ENCODE measurements at regions not wholly inside any gene's neighbourhood (a gene's known extent, or its start where the extent isn't known, plus 50 kb on each side); places are given as distances from the start of the nearest gene placed in this dataset.

- DNase-seq = no peak
Measured at GRCh38 chr2:2843969-2844548, 513.0 kb upstream of the MYT1L start.

- no peak for DNase-seq
Measured at GRCh38 chr2:2842466-2842865, 511.4 kb upstream of the MYT1L start.

- DNase-seq = no peak
Measured at GRCh38 chr2:2840681-2841300, 509.7 kb upstream of the MYT1L start.

DNA sequence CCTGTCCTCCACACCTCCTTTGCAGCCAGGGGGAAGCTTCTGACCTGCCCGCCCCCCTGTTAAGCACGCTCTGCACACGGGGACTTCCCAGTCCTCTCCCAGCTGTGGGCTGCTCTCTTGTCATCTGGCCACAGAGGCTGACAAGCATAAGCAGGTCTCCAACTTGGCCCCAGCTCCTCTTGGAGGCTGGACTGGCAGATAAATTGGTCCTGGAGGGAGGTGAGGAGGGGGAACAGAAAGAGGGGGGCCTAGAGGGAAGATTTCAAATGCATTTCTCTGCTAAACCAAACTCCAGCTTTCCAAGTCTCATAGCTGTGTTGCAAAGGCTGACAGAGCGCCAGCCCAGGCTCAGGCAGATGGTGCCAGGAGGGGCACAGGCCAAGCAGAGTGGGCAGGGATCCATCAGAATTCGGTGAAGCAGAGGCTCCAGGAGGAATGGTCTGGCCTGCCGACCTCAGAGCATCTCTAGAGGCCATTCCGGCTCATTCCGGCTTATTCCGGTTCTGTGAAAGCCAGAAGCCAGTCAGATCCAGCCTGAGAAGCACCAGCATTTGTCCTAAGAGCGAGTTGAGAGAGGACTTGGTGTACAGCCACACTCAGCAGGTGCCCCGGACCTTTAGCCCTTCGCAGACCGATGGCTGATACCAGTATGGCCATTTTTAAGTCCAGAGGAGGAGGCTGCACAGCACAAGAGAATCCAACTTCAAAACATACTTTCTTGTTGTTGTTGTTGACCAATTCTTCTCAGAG is 508.9 kb upstream of the MYT1L start:
- no peak for DNase-seq

GRCh38 chr2:2839393-2839781 is 508.3 kb upstream of the MYT1L start:
- no peak for DNase-seq

- DNase-seq = no peak
Measured at GRCh38 chr2:2838548-2838845, 507.4 kb upstream of the MYT1L start.

DNA sequence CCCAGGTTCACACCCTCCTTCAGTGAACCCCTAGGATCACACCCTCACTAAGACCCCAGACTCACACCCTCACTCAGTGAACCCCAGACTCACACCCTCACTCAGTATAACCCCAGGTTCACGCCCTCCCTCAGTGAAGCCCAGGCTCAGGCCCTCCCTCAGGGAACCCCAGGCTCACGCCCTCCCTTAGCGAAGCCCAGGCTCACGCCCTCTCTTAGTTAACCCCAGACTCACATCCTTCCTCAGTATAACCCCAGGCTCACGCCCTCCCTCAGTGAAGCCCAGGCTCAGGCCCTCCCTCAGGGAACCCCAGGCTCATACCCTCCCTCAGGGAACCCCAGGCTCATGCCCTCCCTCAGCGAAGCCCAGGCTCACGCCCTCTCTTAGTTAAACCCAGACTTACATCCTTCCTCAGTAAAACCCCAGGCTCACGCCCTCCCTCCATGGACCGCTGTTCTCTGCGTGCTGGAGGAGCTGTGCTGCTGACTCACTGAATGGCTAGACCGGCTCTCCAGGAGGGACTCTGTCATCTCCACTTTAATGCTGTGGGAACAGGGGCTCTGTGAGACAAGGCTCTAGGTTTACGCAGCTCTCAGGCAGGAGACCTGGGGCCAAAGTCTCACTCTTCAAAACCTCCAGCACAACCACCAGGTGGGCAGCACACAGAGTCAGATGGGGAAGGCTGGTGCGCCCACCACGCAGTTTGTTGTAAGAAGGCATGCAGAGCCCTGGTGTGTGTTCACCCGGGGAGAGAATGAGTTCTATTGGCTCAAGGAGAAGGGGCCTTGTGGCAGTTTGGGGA is 506.9 kb upstream of the MYT1L start:
- no peak for DNase-seq

DNA sequence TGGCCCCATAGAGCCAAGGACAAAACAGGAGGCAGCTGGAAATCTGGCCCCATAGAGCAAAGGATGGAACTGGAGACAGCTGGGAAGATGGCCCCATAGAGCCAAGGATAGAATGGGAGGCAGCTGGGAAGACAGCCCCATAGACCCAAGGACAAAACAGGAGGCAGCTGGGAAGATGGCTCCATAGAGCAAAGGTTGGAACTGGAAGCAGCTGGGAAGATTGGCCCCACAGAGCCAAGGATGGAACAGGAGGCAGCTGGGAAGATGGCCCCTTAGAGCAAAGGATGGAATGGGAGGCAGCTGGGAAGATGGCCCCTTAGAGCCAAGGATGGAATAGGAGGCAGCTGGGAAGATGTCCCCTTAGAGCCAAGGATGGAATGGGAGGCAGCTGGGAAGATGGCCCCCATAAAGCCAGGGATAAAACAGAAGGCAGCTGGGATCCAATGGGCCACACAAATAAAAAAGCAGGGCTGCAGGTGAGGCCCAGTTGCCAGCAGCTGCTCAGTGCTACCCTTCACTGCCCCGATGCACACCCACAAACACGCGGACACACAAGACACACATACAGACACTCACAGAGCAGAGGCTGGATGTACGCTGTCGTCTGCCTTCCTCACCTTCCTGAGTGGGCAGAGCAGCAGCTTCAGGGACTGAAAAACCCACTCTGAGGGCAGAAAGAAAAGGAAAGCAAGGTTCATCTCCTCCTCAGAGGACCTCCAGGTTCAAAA is 505.4 kb upstream of the MYT1L start:
- no peak for DNase-seq

GRCh38 chr2:2834516-2835254 is 503.6 kb upstream of the MYT1L start:
- no peak for DNase-seq

DNA sequence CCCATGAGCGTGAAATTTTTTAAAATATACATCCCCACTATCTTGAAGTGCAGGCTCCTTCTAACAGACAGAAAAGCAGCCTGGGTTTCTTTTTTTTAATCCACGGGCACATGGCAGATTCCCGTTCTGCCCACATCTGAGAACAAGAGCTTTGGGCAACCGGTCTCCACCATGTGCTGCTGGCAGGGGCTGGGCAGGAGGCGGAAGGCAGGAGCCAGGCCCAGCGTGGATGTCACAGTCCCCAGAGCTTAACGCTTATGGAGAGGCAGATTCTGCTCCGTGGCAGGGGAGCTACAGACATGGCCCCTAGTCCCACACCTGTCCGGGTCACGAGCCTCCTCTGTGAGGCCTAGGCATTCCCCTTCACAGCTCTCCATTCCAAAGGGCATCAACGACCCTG is 503.0 kb upstream of the MYT1L start:
- no peak for DNase-seq

GRCh38 chr2:2832657-2833056 is 501.6 kb upstream of the MYT1L start:
- no peak for DNase-seq

DNA sequence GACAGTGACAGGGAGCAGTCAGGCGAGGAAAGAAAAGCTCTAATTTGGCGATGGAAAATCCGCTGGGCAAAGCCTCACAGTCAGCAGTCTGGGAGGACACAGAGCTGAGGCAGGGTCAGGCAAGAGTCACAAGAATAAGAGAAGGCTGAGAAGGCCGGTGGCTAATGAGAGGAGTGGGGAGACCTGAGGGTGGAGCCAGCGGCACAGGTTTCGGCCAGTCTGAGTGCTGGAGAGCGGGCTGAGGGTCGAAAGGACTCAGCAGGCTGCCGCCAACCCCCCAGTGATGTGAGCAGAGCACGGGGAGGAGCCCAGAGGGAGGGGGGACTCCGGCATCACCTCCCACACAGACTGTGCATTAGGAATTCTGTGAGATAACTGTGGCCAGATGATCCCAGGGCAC is 500.6 kb upstream of the MYT1L start:
- DNase-seq = no peak

DNA sequence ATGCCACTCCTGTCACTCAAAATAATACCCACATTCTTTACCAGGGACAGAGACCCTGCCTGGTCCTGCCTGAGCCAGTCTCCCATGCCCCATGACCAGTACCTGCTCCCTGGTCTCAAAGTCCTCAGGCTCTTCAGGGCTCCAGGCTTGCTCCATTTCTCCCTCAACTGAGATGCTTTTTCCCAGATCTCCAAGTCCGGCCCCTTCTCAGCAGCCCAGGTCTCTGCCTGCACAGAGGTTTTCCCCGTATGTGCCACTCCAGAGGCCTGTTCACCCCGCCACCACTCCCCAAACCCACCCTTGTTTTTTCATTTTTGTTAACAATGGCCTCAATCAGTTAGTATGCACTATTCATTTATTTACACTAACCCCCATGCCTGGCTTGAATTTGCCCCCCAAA is 499.5 kb upstream of the MYT1L start:
- DNase-seq = no peak

GRCh38 chr2:2828774-2829368 is 497.8 kb upstream of the MYT1L start:
- no peak for DNase-seq

DNA sequence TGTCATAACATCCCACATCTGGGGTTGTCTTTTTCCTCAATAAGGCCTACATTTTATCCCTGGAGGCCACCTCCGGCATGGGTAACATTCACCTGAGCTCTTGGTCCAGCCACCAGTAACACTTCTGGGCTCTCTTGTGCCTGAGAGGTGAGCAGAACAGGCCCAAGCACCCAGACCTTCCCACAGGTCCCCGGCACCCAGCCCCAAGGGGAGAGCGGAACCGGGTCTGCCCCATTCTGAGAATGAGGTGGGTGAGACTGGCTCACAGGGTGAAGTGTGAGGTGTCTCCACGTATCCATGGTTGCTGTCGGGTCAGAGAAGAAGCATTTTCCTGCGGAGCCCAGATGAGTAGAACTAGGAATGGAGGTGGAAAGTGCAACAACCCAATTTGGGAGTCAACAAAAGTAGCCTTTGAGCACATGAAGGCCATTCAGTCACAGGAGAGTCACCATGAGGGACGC is 496.7 kb upstream of the MYT1L start:
- no peak for DNase-seq

DNA sequence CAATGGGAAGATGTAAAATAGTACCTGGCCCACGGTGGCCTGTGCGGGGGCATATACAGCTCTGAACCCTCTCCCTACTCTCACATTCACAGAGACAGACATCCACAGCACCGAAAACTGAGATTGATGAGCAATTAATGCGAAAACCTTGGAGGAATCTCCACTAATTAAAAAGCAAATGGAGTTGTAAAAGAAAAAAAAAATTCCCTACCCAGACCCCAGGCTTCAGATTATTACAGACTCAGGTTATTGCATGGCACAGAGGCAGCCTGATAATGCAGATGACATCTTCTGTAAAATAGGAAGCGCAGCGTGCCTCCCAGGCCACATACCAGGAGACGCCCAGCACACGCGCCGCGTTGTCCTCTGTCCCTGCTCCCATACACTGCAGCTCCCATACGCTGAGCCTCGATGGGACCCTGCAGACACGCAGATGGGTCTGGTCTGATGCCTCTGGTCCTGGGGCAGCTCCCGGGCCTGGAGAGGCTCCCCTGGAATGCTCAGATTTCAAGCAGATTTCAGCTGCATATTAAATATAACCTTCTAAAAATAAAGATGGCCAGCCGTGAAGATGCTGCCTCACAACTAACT is 496.1 kb upstream of the MYT1L start:
- DNase-seq = no peak

DNA sequence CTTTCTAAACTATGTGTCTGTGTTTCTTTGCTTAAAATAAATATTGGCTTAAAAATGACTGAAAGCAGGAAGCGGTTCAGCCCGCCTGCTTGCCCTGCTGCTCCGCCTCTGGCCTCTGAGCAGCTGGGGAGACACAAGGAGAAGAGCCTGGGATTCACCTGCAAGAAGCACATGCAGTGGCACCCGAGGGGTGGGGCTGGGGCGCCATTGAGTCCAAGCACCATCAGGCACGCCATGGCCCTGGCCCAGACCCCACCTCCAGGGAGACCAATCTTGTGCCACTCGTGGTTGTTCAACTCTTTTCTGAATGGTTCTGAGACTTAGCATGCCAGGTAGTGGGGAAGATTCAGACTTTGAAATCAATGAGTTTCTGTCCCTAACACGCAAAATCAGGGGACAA is 495.5 kb upstream of the MYT1L start:
- DNase-seq = no peak

- no peak for DNase-seq
Measured at GRCh38 chr2:2826209-2826551, 495.1 kb upstream of the MYT1L start.

GRCh38 chr2:2825516-2826208 is 494.6 kb upstream of the MYT1L start:
- no peak for DNase-seq

GRCh38 chr2:2825062-2825461 is 494.0 kb upstream of the MYT1L start:
- no peak for DNase-seq

GRCh38 chr2:2824588-2824987 is 493.5 kb upstream of the MYT1L start:
- DNase-seq = no peak
